Cardiac muscle cell (in vitro differentiated cells and primary cell): ENCODE measurements at regions not wholly inside any gene's neighbourhood (a gene's known extent, or its start where the extent isn't known, plus 50 kb on each side); places are given as distances from the start of the nearest gene placed in this dataset.

Experiments used
- DNase-seq, 2 donors: peaks; one replicate each; pipeline versions ENCODE4 v3.0.0 to v3.0.0-alpha.2; 2010 to 2017; ENCODE audit warnings: low read depth in 1 of 2, low spot score in 1 of 2
- H3K27ac ChIP-seq: fragments of 200-600 bp; sonication (generic); 2 replicates; pipeline ENCODE4 v1.5.1; 2016
- H3K27me3 ChIP-seq: fragments of 200-600 bp; sonication (generic); 2 replicates; pipeline ENCODE4 v1.6.0; 2016; ENCODE audit warnings: control low read depth
- H3K36me3 ChIP-seq: fragments of 200-600 bp; sonication (generic); 2 replicates; pipeline ENCODE4 v1.5.1; 2016; ENCODE audit warnings: control low read depth
- H3K4me1 ChIP-seq: fragments of 200-600 bp; sonication (generic); 2 replicates; pipeline ENCODE4 v1.8.1; 2017; ENCODE audit warnings: low read depth, mild to moderate bottlenecking, mixed run types
- H3K4me3 ChIP-seq: fragments of 200-600 bp; sonication (generic); 2 replicates; pipeline ENCODE4 v1.5.1; 2016; ENCODE audit warnings: mild to moderate bottlenecking
- H3K9me3 ChIP-seq: fragments of 200-600 bp; sonication (generic); 2 replicates; pipeline ENCODE4 v1.5.1; 2017; ENCODE audit warnings: low read depth, mild to moderate bottlenecking, control low read depth
- TF ChIP-seq, protein P1 (sequence below): IDR thresholded peaks from 2 replicates; pipeline ENCODE4 v1.5.1; 2012; ENCODE audit warnings: low read depth, mild to moderate bottlenecking, low read length

DNA sequence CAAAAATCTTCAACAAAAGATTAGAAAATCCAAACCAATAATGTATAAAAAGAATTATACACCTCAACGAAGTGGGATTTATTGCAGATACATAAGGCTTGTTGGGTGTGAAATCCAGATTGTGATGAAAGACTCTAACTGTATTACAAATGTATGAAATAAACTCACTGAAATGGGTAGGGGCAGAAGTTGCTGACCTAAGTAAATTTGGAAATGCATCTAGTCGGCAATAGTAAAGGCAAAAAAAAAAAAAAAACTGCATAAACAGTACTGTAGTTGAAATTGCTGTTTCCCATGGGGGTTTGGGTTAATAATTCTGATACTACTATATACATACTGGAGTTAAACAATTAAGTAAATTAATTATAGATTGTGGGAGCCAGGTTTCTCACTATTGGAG, 130.7 kb upstream of the MAGEB18 start:
- Histone ChIP-seq H3K9me3 (no peaks in the 10 kb centered on the region), H3K27ac (no peak overlapping the region), H3K4me1 (no peaks in the 10 kb centered on the region), H3K4me3 (no peak overlapping the region), H3K27me3 (no peaks in the 10 kb centered on the region), H3K36me3 (no peaks in the 10 kb centered on the region)
- TF ChIP-seq, protein P1, sequence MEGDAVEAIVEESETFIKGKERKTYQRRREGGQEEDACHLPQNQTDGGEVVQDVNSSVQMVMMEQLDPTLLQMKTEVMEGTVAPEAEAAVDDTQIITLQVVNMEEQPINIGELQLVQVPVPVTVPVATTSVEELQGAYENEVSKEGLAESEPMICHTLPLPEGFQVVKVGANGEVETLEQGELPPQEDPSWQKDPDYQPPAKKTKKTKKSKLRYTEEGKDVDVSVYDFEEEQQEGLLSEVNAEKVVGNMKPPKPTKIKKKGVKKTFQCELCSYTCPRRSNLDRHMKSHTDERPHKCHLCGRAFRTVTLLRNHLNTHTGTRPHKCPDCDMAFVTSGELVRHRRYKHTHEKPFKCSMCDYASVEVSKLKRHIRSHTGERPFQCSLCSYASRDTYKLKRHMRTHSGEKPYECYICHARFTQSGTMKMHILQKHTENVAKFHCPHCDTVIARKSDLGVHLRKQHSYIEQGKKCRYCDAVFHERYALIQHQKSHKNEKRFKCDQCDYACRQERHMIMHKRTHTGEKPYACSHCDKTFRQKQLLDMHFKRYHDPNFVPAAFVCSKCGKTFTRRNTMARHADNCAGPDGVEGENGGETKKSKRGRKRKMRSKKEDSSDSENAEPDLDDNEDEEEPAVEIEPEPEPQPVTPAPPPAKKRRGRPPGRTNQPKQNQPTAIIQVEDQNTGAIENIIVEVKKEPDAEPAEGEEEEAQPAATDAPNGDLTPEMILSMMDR: no peak
- DNase-seq: no peak

DNA sequence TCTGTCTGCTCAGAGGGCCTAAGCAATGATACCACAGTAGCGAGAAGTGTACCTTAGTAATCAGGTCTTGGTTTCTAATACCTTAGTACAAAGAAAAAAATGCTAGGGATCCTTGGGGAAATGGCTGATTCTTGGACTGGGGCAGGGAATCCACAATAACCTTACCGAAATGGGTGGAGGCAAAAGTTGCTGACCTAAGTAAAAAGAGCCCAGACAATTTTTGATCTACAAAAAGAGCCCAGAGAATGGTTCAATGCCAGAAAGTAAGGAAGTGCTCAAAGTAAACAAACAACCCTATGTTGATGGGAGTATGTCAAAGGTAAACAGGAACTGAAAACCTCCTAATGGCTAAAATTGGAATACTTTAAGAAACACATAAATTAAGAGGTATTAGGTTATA, 130.1 kb upstream of the MAGEB18 start:
- TF ChIP-seq, protein P1: no peak
- H3K27ac ChIP-seq: no peak overlapping the region
- no peak for DNase-seq
- no peaks in the 10 kb centered on the region for H3K9me3 ChIP-seq
- no peaks in the 10 kb centered on the region for H3K36me3 ChIP-seq
- no peaks in the 10 kb centered on the region for H3K27me3 ChIP-seq
- H3K4me3 ChIP-seq: no peak overlapping the region
- no peaks in the 10 kb centered on the region for H3K4me1 ChIP-seq

DNA sequence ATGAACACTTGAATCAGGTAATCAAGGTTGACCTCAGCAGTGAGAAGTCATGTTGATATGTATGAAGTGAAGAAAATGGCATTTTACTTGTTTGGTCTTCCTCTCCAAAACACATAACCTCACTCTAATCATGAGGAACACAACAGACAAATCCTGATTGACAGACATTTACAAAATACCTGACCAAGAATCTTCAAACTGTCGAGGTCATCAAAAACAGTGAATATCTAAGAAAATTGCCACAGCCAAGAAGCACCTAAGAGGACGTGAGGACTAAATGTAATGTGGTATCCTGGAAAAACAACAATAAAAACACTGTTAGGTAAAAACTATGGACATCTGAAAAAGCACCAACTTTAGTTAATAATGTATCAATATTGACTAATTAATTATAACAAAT, 129.5 kb upstream of the MAGEB18 start:
- no peaks in the 10 kb centered on the region for H3K36me3 ChIP-seq
- no peaks in the 10 kb centered on the region for H3K9me3 ChIP-seq
- DNase-seq: no peak
- H3K4me1 ChIP-seq: no peaks in the 10 kb centered on the region
- TF ChIP-seq, protein P1: no peak
- H3K27me3 ChIP-seq: no peaks in the 10 kb centered on the region
- no peak overlapping the region for H3K27ac ChIP-seq
- H3K4me3 ChIP-seq: no peak overlapping the region

DNA sequence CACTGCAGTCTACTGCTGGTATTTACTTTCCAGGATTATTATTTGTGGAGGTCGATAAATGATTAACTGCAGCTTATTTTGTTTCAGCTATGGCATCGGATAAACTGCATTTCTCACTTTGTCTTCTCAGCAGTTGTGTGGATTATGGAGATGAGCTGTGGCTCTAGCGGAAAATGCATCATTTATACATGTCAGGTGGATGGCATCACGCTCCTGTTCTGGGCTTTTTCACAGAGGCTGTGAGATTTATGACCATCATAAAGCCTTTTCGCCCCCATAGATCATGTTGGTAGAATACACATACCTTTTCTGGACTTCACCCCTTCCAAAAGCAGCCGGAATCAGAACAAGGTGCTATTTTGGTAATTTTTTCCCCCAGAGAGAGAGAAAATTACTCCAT, 118.8 kb upstream of the MAGEB18 start:
- no peaks in the 10 kb centered on the region for H3K4me1 ChIP-seq
- DNase-seq: no peak
- no peak overlapping the region for H3K4me3 ChIP-seq
- H3K9me3 ChIP-seq: no peaks in the 10 kb centered on the region
- TF ChIP-seq, protein P1: no peak
- no peak overlapping the region for H3K27ac ChIP-seq
- no peaks in the 10 kb centered on the region for H3K36me3 ChIP-seq
- no peaks in the 10 kb centered on the region for H3K27me3 ChIP-seq

DNA sequence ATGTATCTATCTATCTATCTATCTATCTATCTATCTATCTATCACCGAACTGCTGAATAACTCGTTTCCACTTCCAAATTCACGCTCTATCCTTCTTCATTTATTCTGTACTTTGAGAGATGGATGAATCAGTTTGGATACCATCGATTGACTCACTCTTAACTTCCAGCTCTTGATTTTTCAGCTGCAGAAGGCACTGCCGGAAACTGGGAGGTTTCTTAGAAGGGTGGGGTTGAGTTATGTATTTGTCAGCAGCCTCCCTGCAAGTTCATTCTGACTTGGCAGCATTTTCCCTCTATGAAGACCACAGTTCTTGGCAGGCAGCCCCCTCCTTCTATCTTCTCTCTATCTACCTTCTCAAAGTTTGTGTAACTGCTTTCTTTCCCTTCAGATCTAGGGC, 112.0 kb upstream of the MAGEB18 start:
- TF ChIP-seq, protein P1: no peak
- Histone ChIP-seq H3K9me3 (no peaks in the 10 kb centered on the region), H3K4me3 (no peak overlapping the region), H3K27me3 (no peaks in the 10 kb centered on the region), H3K4me1 (no peaks in the 10 kb centered on the region), H3K27ac (no peak overlapping the region), H3K36me3 (no peaks in the 10 kb centered on the region)
- no peak for DNase-seq
